ENCODE measurements at regions not wholly inside any gene's neighbourhood (a gene's known extent, or its start where the extent isn't known, plus 50 kb on each side); places are given as distances from the start of the nearest gene placed in this dataset.

DNA sequence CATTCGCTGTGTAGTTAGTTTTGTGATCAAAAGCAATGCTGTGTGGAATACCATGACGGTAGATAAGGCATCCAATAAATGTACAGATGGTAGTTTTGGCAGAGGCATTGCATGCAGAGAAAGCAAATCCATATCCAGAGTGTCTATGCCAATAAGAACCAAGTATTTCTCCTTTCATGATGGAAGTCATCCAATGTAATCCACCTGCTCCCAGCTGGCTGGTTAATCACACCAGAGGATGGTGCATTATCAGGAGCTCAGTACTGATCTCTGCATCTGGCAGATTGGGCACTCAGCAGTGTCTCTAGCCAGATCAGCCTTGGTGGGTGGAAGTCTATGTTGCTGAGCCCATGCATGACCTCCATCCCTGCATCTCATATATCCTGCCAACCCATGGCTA lies 677.7 kb upstream of the NECTIN3 start:
- TF ChIP-seq EZH2 (IDR thresholded peaks at IDR 0.05; ENCODE audit: borderline replicate concordance, low read depth, low read length, poor library complexity, severe bottlenecking) = no peak
- TF ChIP-seq, protein P1, sequence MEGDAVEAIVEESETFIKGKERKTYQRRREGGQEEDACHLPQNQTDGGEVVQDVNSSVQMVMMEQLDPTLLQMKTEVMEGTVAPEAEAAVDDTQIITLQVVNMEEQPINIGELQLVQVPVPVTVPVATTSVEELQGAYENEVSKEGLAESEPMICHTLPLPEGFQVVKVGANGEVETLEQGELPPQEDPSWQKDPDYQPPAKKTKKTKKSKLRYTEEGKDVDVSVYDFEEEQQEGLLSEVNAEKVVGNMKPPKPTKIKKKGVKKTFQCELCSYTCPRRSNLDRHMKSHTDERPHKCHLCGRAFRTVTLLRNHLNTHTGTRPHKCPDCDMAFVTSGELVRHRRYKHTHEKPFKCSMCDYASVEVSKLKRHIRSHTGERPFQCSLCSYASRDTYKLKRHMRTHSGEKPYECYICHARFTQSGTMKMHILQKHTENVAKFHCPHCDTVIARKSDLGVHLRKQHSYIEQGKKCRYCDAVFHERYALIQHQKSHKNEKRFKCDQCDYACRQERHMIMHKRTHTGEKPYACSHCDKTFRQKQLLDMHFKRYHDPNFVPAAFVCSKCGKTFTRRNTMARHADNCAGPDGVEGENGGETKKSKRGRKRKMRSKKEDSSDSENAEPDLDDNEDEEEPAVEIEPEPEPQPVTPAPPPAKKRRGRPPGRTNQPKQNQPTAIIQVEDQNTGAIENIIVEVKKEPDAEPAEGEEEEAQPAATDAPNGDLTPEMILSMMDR (conservative IDR thresholded peaks at IDR 0.05; ENCODE audit: low read depth, low read length) = no peak
- intact Hi-C loops (cut with micrococcal nuclease; ENCODE audit: unreplicated experiment) = no loop called here
- Histone ChIP-seq H3K36me3 (ENCODE audit: insufficient read depth, low read length, poor library complexity, severe bottlenecking) (no peaks in the 10 kb centered on the region), H3K4me3 (ENCODE audit: low read depth, low read length, poor library complexity, severe bottlenecking) (no peak overlapping the region), H3K4me1 (ENCODE audit: insufficient read depth, low read length, poor library complexity, severe bottlenecking) (peaks cover 3% of the 10 kb centered on the region), H3K27ac (ENCODE audit: low read depth, low read length, poor library complexity, severe bottlenecking) (no peak overlapping the region), H3K9me3 (ENCODE audit: low read depth, low read length, poor library complexity, severe bottlenecking) (no peaks in the 10 kb centered on the region), H3K27me3 (replicated peaks; ENCODE audit: insufficient read depth, low read depth, low read length, poor library complexity) (no peaks in the 10 kb centered on the region)
- ChIA-PET CTCF (no interaction called here), POLR2A (ENCODE audit: low non-redundant PET) (no interaction called here)
- no TSS peak for BruUV-seq (replicated peaks)
- no peak for DNase-seq (ENCODE audit: low spot score)

DNA sequence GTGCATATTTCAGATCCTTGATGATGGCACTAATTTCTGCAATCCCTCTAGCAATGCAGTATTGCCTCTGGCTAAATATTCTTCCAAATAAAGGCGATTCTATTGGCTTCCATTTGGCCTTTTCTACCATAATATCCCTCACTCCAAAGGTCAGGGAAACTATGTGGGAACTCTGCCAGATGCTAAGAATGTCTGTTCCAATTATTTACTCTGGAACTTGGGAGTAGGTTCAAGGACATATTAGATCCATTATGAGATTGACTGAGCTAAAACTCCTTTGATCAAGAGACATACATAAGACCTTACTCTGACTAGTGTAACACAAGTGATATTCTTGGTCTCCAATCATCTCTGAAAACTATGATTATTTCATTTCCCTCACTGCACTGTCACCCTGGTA lies 674.5 kb upstream of the NECTIN3 start:
- DNase-seq (ENCODE audit: low spot score) = no peak
- intact Hi-C loops (cut with micrococcal nuclease; ENCODE audit: unreplicated experiment) = no loop called here
- TF ChIP-seq EZH2 (IDR thresholded peaks at IDR 0.05; ENCODE audit: borderline replicate concordance, low read depth, low read length, poor library complexity, severe bottlenecking) = no peak
- TF ChIP-seq, protein P1 (conservative IDR thresholded peaks at IDR 0.05; ENCODE audit: low read depth, low read length) = no peak
- no peaks in the 10 kb centered on the region for H3K9me3 ChIP-seq (ENCODE audit: low read depth, low read length, poor library complexity, severe bottlenecking)
- POLR2A ChIA-PET (ENCODE audit: low non-redundant PET) = no interaction called here
- no TSS peak for BruUV-seq (replicated peaks)
- H3K27ac ChIP-seq (ENCODE audit: low read depth, low read length, poor library complexity, severe bottlenecking) = no peak overlapping the region
- CTCF ChIA-PET = no interaction called here
- H3K36me3 ChIP-seq (ENCODE audit: insufficient read depth, low read length, poor library complexity, severe bottlenecking) = no peaks in the 10 kb centered on the region
- no peaks in the 10 kb centered on the region for H3K27me3 ChIP-seq (replicated peaks; ENCODE audit: insufficient read depth, low read depth, low read length, poor library complexity)
- H3K4me1 ChIP-seq (ENCODE audit: insufficient read depth, low read length, poor library complexity, severe bottlenecking) = no peaks in the 10 kb centered on the region
- no peak overlapping the region for H3K4me3 ChIP-seq (ENCODE audit: low read depth, low read length, poor library complexity, severe bottlenecking)

DNA sequence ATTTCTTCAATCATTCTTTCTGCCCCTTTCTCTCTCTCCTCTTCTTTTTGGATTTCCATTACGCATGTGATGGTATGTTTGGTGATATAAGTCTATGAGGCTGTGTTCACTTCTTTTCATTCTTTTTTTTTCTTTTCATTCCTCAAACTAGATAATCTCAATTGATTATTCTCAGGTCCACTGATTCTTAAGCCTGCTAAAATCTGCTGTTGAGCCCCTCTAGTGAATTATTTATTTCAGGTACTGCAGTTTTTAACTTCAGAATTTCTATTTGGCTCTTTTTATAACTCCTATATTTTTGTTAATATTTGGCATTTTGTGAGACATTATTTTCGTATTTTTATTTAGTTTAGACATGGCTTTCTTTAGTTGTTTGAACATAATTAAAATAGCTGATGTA lies 671.3 kb upstream of the NECTIN3 start:
- Histone ChIP-seq H3K27ac (ENCODE audit: low read depth, low read length, poor library complexity, severe bottlenecking) (no peak overlapping the region), H3K27me3 (replicated peaks; ENCODE audit: insufficient read depth, low read depth, low read length, poor library complexity) (no peaks in the 10 kb centered on the region), H3K36me3 (ENCODE audit: insufficient read depth, low read length, poor library complexity, severe bottlenecking) (no peaks in the 10 kb centered on the region), H3K4me3 (ENCODE audit: low read depth, low read length, poor library complexity, severe bottlenecking) (no peak overlapping the region), H3K9me3 (ENCODE audit: low read depth, low read length, poor library complexity, severe bottlenecking) (no peaks in the 10 kb centered on the region), H3K4me1 (ENCODE audit: insufficient read depth, low read length, poor library complexity, severe bottlenecking) (no peaks in the 10 kb centered on the region)
- no TSS peak for BruUV-seq (replicated peaks)
- DNase-seq (ENCODE audit: low spot score) = no peak
- intact Hi-C loops (cut with micrococcal nuclease; ENCODE audit: unreplicated experiment) = no loop called here
- ChIA-PET CTCF (no interaction called here), POLR2A (ENCODE audit: low non-redundant PET) (no interaction called here)
- TF ChIP-seq EZH2 (IDR thresholded peaks at IDR 0.05; ENCODE audit: borderline replicate concordance, low read depth, low read length, poor library complexity, severe bottlenecking) = no peak
- TF ChIP-seq, protein P1 (conservative IDR thresholded peaks at IDR 0.05; ENCODE audit: low read depth, low read length) = no peak

All from A673 (cell line).